Mucosa of stomach (tissue), 1 donor: ENCODE measurements at regions not wholly inside any gene's neighbourhood (a gene's known extent, or its start where the extent isn't known, plus 50 kb on each side); places are given as distances from the start of the nearest gene placed in this dataset.

Experiments
- H3K27me3 ChIP-seq: one replicate; pipeline ENCODE4 v1.7.0; 2013; ENCODE audit warnings: mild to moderate bottlenecking, low read length; ENCODE audit not compliant: control insufficient read depth, insufficient read depth
- H3K36me3 ChIP-seq: one replicate; pipeline ENCODE4 v1.7.0; 2013; ENCODE audit warnings: low read length; ENCODE audit not compliant: control insufficient read depth, insufficient read depth
- H3K4me1 ChIP-seq: one replicate; pipeline ENCODE4 v1.7.0; 2013; ENCODE audit warnings: mild to moderate bottlenecking, low read length; ENCODE audit not compliant: control insufficient read depth, insufficient read depth
- H3K4me3 ChIP-seq: one replicate; pipeline ENCODE4 v1.7.0; 2013; ENCODE audit warnings: low read length
- H3K9ac ChIP-seq: one replicate; pipeline ENCODE4 v1.7.0; 2013; ENCODE audit warnings: mild to moderate bottlenecking, low read length, moderate library complexity
- H3K9me3 ChIP-seq: one replicate; pipeline ENCODE4 v1.7.0; 2013; ENCODE audit warnings: mild to moderate bottlenecking, low read length, moderate library complexity; ENCODE audit not compliant: control insufficient read depth
- donor health status: Pancreatic carcinoma.

- no peaks in the 10 kb centered on the region for H3K27me3 ChIP-seq
- H3K4me3 ChIP-seq: no peak overlapping the region
- no peaks in the 10 kb centered on the region for H3K36me3 ChIP-seq
- no peak overlapping the region for H3K9ac ChIP-seq
- H3K9me3 ChIP-seq: no peaks in the 10 kb centered on the region
- peaks cover 23% of the 10 kb centered on the region for H3K4me1 ChIP-seq
Measured at GRCh38 chrX:20372533-20372932, 105.8 kb upstream of the RPS6KA3 start.

- H3K9ac ChIP-seq: no peak overlapping the region
- no peaks in the 10 kb centered on the region for H3K9me3 ChIP-seq
- H3K27me3 ChIP-seq: no peaks in the 10 kb centered on the region
- no peak overlapping the region for H3K4me3 ChIP-seq
- peaks cover 12% of the 10 kb centered on the region for H3K4me1 ChIP-seq
- no peaks in the 10 kb centered on the region for H3K36me3 ChIP-seq
Measured at GRCh38 chrX:20369468-20369867, 102.8 kb upstream of the RPS6KA3 start.

GRCh38 chrX:20364238-20364637 is 97.5 kb upstream of the RPS6KA3 start:
- Histone ChIP-seq H3K4me3 (no peak overlapping the region), H3K9ac (no peak overlapping the region), H3K9me3 (no peaks in the 10 kb centered on the region), H3K4me1 (peaks cover 17% of the 10 kb centered on the region), H3K36me3 (no peaks in the 10 kb centered on the region), H3K27me3 (no peaks in the 10 kb centered on the region)

GRCh38 chrX:20363275-20363674 is 96.6 kb upstream of the RPS6KA3 start:
- Histone ChIP-seq H3K9me3 (no peaks in the 10 kb centered on the region), H3K27me3 (no peaks in the 10 kb centered on the region), H3K4me3 (no peak overlapping the region), H3K36me3 (no peaks in the 10 kb centered on the region), H3K4me1 (peaks cover 17% of the 10 kb centered on the region), H3K9ac (peak overlapping the region; percentile 49)

- peak overlapping the region; percentile 49 for H3K9ac ChIP-seq
- no peak overlapping the region for H3K4me3 ChIP-seq
- peaks cover 17% of the 10 kb centered on the region for H3K4me1 ChIP-seq
Measured at GRCh38 chrX:20362268-20363267, 95.9 kb upstream of the RPS6KA3 start.

GRCh38 chrX:20361890-20362262 is 95.2 kb upstream of the RPS6KA3 start:
- Histone ChIP-seq H3K36me3 (no peaks in the 10 kb centered on the region), H3K9ac (peak overlapping the region; percentile 39), H3K4me1 (peaks cover 17% of the 10 kb centered on the region), H3K4me3 (no peak overlapping the region), H3K27me3 (no peaks in the 10 kb centered on the region), H3K9me3 (no peaks in the 10 kb centered on the region)

More at GRCh38 chrX:20362268-20363267, 95.9 kb upstream of the RPS6KA3 start:
- no peaks in the 10 kb centered on the region for H3K27me3 ChIP-seq
- H3K9me3 ChIP-seq: no peaks in the 10 kb centered on the region
- no peaks in the 10 kb centered on the region for H3K36me3 ChIP-seq

- Histone ChIP-seq H3K4me1 (peaks cover 17% of the 10 kb centered on the region), H3K9me3 (no peaks in the 10 kb centered on the region), H3K36me3 (no peaks in the 10 kb centered on the region), H3K4me3 (no peak overlapping the region), H3K9ac (peak overlapping the region; percentile 39), H3K27me3 (no peaks in the 10 kb centered on the region)
Measured at GRCh38 chrX:20361081-20361889, 94.6 kb upstream of the RPS6KA3 start.

GRCh38 chrX:20355187-20355586 is 88.5 kb upstream of the RPS6KA3 start:
- Histone ChIP-seq H3K27me3 (no peaks in the 10 kb centered on the region), H3K9me3 (no peaks in the 10 kb centered on the region), H3K36me3 (no peaks in the 10 kb centered on the region), H3K4me1 (no peaks in the 10 kb centered on the region), H3K9ac (no peak overlapping the region), H3K4me3 (no peak overlapping the region)

- Histone ChIP-seq H3K27me3 (no peaks in the 10 kb centered on the region), H3K4me1 (no peaks in the 10 kb centered on the region), H3K9ac (no peak overlapping the region), H3K4me3 (no peak overlapping the region), H3K9me3 (no peaks in the 10 kb centered on the region), H3K36me3 (no peaks in the 10 kb centered on the region)
Measured at GRCh38 chrX:20354505-20354904, 87.8 kb upstream of the RPS6KA3 start.

GRCh38 chrX:20352935-20353336 is 86.2 kb upstream of the RPS6KA3 start:
- Histone ChIP-seq H3K27me3 (no peaks in the 10 kb centered on the region), H3K4me3 (no peak overlapping the region), H3K9ac (no peak overlapping the region), H3K4me1 (no peaks in the 10 kb centered on the region), H3K36me3 (no peaks in the 10 kb centered on the region), H3K9me3 (no peaks in the 10 kb centered on the region)

GRCh38 chrX:20352504-20352903 is 85.8 kb upstream of the RPS6KA3 start:
- H3K27me3 ChIP-seq: no peaks in the 10 kb centered on the region
- no peak overlapping the region for H3K9ac ChIP-seq
- H3K9me3 ChIP-seq: no peaks in the 10 kb centered on the region

GRCh38 chrX:20350596-20350995 is 83.9 kb upstream of the RPS6KA3 start:
- H3K9ac ChIP-seq: no peak overlapping the region
- H3K36me3 ChIP-seq: no peaks in the 10 kb centered on the region
- no peaks in the 10 kb centered on the region for H3K9me3 ChIP-seq
- no peak overlapping the region for H3K4me3 ChIP-seq
- no peaks in the 10 kb centered on the region for H3K4me1 ChIP-seq
- H3K27me3 ChIP-seq: no peaks in the 10 kb centered on the region

More at GRCh38 chrX:20352504-20352903, 85.8 kb upstream of the RPS6KA3 start:
- H3K36me3 ChIP-seq: no peaks in the 10 kb centered on the region
- no peak overlapping the region for H3K4me3 ChIP-seq
- H3K4me1 ChIP-seq: no peaks in the 10 kb centered on the region
